HEK293 (cell line): ENCODE measurements at regions not wholly inside any gene's neighbourhood (a gene's known extent, or its start where the extent isn't known, plus 50 kb on each side); places are given as distances from the start of the nearest gene placed in this dataset.

ENCODE experiments used
- CTCF ChIA-PET: fragments of 350-600 bp; formaldehyde crosslinking; extraction: SDS; loops from one replicate; lab custom pipeline; 2021; ENCODE audit warnings: antibody characterized with exemption; lab: Yijun Ruan, JAX
- POLR2A ChIA-PET: fragments of 300-600 bp; formaldehyde crosslinking; extraction: SDS; loops from one replicate; lab custom pipeline; 2020; ENCODE audit warnings: antibody characterized with exemption, inconsistent platforms; lab: Yijun Ruan, JAX
- H3K27ac ChIP-seq: fragments of 200-500 bp; sonication (Bioruptor generic); 2 replicates; pipeline ENCODE4 v1.5.1; 2014; ENCODE audit warnings: low read depth, low read length, control low read depth, inconsistent platforms; ENCODE audit errors: extremely low read depth
- H3K36me3 ChIP-seq, 2 experiments: fragments of 200-500 bp in 1 of 2; sonication (Bioruptor generic) in 1 of 2; 1 replicate in 1 of 2; 2 replicates in 1 of 2; pipeline ENCODE4 v1.5.1; 2014 to 2017; ENCODE audit warnings: inconsistent platforms in 2 of 2, low read length in 2 of 2; ENCODE audit not compliant: control insufficient read depth in 2 of 2, insufficient read depth in 1 of 2
- H3K4me1 ChIP-seq: fragments of 200-500 bp; sonication (Bioruptor generic); 2 replicates; pipeline ENCODE4 v1.5.1; 2014; ENCODE audit warnings: mild to moderate bottlenecking, low read length, inconsistent platforms; ENCODE audit not compliant: control insufficient read depth, insufficient read depth
- H3K4me3 ChIP-seq: 2 replicates; pipeline ENCODE4 v1.5.1; 2011; ENCODE audit warnings: low read depth, mild to moderate bottlenecking, control low read depth, low read length, moderate library complexity
- H3K9me3 ChIP-seq: fragments of 200-500 bp; sonication (Bioruptor generic); 2 replicates; pipeline ENCODE4 v1.5.1; 2014; ENCODE audit warnings: low read depth, low read length, inconsistent platforms; ENCODE audit not compliant: control insufficient read depth, insufficient read depth
- ELK4 ChIP-seq: IDR thresholded peaks from 2 replicates; pipeline ENCODE4 v1.6.1; 2011; ENCODE audit warnings: mild to moderate bottlenecking, low read depth, low read length, borderline replicate concordance
- MZF1 ChIP-seq: fragments of 450-650 bp; formaldehyde crosslinking; IDR thresholded peaks from 2 replicates; pipeline ENCODE4 v1.5.1; 2017; ENCODE audit warnings: missing biosample characterization, missing genetic modification characterization, borderline replicate concordance
- PRDM1 ChIP-seq: fragments of 450-650 bp; formaldehyde crosslinking; IDR thresholded peaks from 2 replicates; pipeline ENCODE4; 2016; ENCODE audit warnings: missing biosample characterization, missing genetic modification characterization
- SP2 ChIP-seq: fragments of 450-650 bp; formaldehyde crosslinking; IDR thresholded peaks from 2 replicates; pipeline ENCODE4 v1.5.1; 2016; ENCODE audit warnings: missing biosample characterization, missing genetic modification characterization
- ZBTB1 ChIP-seq: fragments of 450-650 bp; formaldehyde crosslinking; IDR thresholded peaks from 2 replicates; pipeline ENCODE4 v1.5.1; 2016; ENCODE audit warnings: missing biosample characterization, missing genetic modification characterization
- ZBTB17 ChIP-seq: fragments of 450-650 bp; formaldehyde crosslinking; IDR thresholded peaks from 2 replicates; pipeline ENCODE4 v1.5.1; 2016; ENCODE audit warnings: missing biosample characterization, missing genetic modification characterization
- ZBTB48 ChIP-seq: fragments of 450-650 bp; formaldehyde crosslinking; IDR thresholded peaks from 2 replicates; pipeline ENCODE4 v1.5.1; 2016; ENCODE audit warnings: missing biosample characterization, missing genetic modification characterization
- ZNF133 ChIP-seq: fragments of 450-650 bp; formaldehyde crosslinking; IDR thresholded peaks from 2 replicates; pipeline ENCODE4 v1.5.1; 2016; ENCODE audit warnings: missing biosample characterization, missing genetic modification characterization
- ZNF138 ChIP-seq: fragments of 450-650 bp; formaldehyde crosslinking; IDR thresholded peaks from 2 replicates; pipeline ENCODE4 v1.5.1; 2016; ENCODE audit warnings: missing biosample characterization, missing genetic modification characterization, borderline replicate concordance
- ZNF174 ChIP-seq: fragments of 450-650 bp; formaldehyde crosslinking; IDR thresholded peaks from 2 replicates; pipeline ENCODE4 v1.5.0; 2017; ENCODE audit warnings: missing biosample characterization, mild to moderate bottlenecking, missing genetic modification characterization
- ZNF175 ChIP-seq: fragments of 450-650 bp; formaldehyde crosslinking; IDR thresholded peaks from 2 replicates; pipeline ENCODE4 v1.5.1; 2016; ENCODE audit warnings: missing biosample characterization, missing genetic modification characterization
- ZNF18 ChIP-seq: fragments of 450-650 bp; formaldehyde crosslinking; IDR thresholded peaks from 2 replicates; pipeline ENCODE4 v1.5.1; 2016; ENCODE audit warnings: missing biosample characterization, missing genetic modification characterization
- ZNF248 ChIP-seq: fragments of 450-650 bp; formaldehyde crosslinking; IDR thresholded peaks from 2 replicates; pipeline ENCODE4 v1.5.1; 2017; ENCODE audit warnings: missing biosample characterization, missing genetic modification characterization
- ZNF302 ChIP-seq: fragments of 450-650 bp; formaldehyde crosslinking; IDR thresholded peaks from 2 replicates; pipeline ENCODE4 v1.5.1; 2016; ENCODE audit warnings: missing biosample characterization, missing genetic modification characterization, low read depth
- ZNF311 ChIP-seq: fragments of 450-650 bp; formaldehyde crosslinking; IDR thresholded peaks from 2 replicates; pipeline ENCODE4 v1.5.1; 2017; ENCODE audit warnings: missing biosample characterization, missing genetic modification characterization, borderline replicate concordance
- ZNF624 ChIP-seq: fragments of 450-650 bp; formaldehyde crosslinking; IDR thresholded peaks from 2 replicates; pipeline ENCODE4 v1.5.1; 2017; ENCODE audit warnings: missing biosample characterization, missing genetic modification characterization
- ZNF626 ChIP-seq: fragments of 450-650 bp; sonication (Bioruptor Pico); formaldehyde crosslinking; IDR thresholded peaks from 2 replicates; pipeline ENCODE4 v1.5.1; 2018; ENCODE audit warnings: missing biosample characterization, missing genetic modification characterization, inconsistent platforms
- ZNF660 ChIP-seq: fragments of 450-650 bp; IDR thresholded peaks from 2 replicates; pipeline ENCODE4 v1.5.1; 2018; ENCODE audit warnings: missing biosample characterization, mild to moderate bottlenecking, missing genetic modification characterization
- ZNF704 ChIP-seq: fragments of 450-650 bp; formaldehyde crosslinking; IDR thresholded peaks from 2 replicates; pipeline ENCODE4 v1.5.1; 2016; ENCODE audit warnings: missing biosample characterization, missing genetic modification characterization
- ZSCAN5A ChIP-seq: fragments of 450-650 bp; formaldehyde crosslinking; IDR thresholded peaks from 2 replicates; pipeline ENCODE4 v1.5.1; 2016; ENCODE audit warnings: missing biosample characterization, missing genetic modification characterization

GRCh38 chr10:57336865-57337264 lies 930.8 kb downstream of the IPMK start:
- H3K9me3 ChIP-seq = no peaks in the 10 kb centered on the region

DNA sequence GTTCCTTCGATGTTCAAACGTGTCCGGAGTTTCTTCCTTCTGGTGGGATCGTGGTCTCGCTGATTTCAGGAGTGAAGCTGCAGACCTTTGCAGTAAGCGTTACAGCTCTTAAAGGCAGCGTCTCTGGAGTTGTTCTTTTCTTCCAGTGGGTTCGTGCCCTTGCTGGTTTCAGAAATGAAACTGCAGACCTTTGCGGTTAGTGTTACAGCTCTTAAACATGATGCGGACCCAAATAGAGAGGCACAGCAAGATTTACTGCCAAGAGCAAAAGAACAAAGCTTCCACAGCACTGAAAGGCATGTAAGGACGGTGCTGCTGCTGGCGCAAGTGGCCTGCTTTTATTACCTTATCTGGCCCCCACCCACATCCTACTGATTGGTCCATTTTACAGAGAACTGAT lies 931.4 kb downstream of the IPMK start:
- no peak overlapping the region for H3K4me3 ChIP-seq
- POLR2A ChIA-PET = no interaction called here
- CTCF ChIA-PET = interaction anchor here (0.6 to 1.0 kb wide), 3 partner anchors 17 to 321 kb away, joined by 3 to 5 read pairs (median 3); no protein-coding TSS in a partner anchor
- H3K27ac ChIP-seq = no peak overlapping the region
- no peaks in the 10 kb centered on the region for H3K36me3 ChIP-seq
- no peak for TF ChIP-seq ZNF704
- TF ChIP-seq ELK4 = no peak
- TF ChIP-seq ZSCAN5A (tag by site-specific recombination) = no peak
- TF ChIP-seq ZNF302 (tag by site-specific recombination) = no peak
- no peak for TF ChIP-seq ZNF18 (tag by site-specific recombination)
- TF ChIP-seq ZNF133 (tag by site-specific recombination) = no peak
- no peak for TF ChIP-seq ZBTB1 (tag by site-specific recombination)
- no peak for TF ChIP-seq PRDM1 (tag by site-specific recombination)
- TF ChIP-seq ZNF175 = no peak
- no peak for TF ChIP-seq ZNF248 (tag by site-specific recombination)
- no peaks in the 10 kb centered on the region for H3K9me3 ChIP-seq
- H3K4me1 ChIP-seq = no peaks in the 10 kb centered on the region

More at GRCh38 chr10:57336865-57337264, 930.8 kb downstream of the IPMK start:
- Histone ChIP-seq H3K4me3 (no peak overlapping the region), H3K27ac (no peak overlapping the region), H3K4me1 (no peaks in the 10 kb centered on the region)
- POLR2A ChIA-PET = no interaction called here
- TF ChIP-seq ZNF174 (tag by site-specific recombination) (no peak), MZF1 (tag by site-specific recombination) (no peak), ZNF626 (tag by site-specific recombination) (no peak), ZBTB17 (tag by site-specific recombination) (no peak), ZNF311 (no peak), SP2 (tag by site-specific recombination) (no peak), ZNF660 (tag by site-specific recombination) (no peak), ZNF138 (tag by site-specific recombination) (no peak), ZNF624 (tag by site-specific recombination) (no peak), ZBTB48 (tag by site-specific recombination) (no peak)
- TF ChIP-seq, all 188 proteins: peak for 0
- no peaks in the 10 kb centered on the region for H3K36me3 ChIP-seq
- CTCF ChIA-PET = interaction anchor here (0.7 to 1.0 kb wide), 3 partner anchors 78 to 1821 kb away, joined by 3 to 5 read pairs (median 3); no protein-coding TSS in a partner anchor
